Retina (tissue), 1 donor: ENCODE measurements at regions not wholly inside any gene's neighbourhood (a gene's known extent, or its start where the extent isn't known, plus 50 kb on each side); places are given as distances from the start of the nearest gene placed in this dataset.
"Not testable (repeated sequence)": the region's sequence is repeated elsewhere in the genome, so short reads cannot be mapped to it uniquely, and the experiment has no call there.

Source experiments
- DNase-seq: peaks from one replicate; pipeline ENCODE4 v3.0.0-alpha.2; 2016

DNA sequence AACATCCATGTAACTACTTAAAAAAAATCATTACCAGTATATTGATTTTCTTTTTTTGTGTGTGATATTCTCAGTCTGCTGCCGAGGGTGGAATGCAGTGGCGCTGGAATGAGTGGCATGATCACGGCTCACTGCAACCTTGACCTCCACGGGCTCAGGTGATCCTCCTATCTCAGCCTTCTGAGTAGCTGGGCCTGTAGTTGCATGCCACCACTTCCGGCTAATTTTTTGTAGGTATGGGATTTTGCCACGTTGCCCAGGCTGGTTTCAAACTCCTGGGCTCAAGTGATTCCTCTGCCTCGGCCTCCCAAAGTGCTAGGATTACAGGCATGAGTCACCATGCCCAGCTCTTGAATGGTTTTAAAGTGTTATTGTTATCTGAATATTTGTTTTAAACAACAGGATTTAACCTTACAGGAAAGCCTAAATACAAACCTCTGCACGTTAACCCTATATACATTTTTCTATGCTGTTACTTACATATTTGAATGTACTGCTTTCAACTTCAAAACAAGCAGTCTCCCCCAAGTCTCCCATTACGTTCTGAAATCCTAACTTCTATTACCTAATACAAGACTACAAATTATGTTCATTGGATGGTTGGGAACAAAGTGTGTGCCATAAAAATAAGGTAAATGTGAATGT lies 61.7 kb downstream of the KPNA2 start:
- no peak for DNase-seq

- not testable (repeated sequence) for DNase-seq
Observed at GRCh38 chr17:68099341-68099753, 63.8 kb downstream of the KPNA2 start.

DNA sequence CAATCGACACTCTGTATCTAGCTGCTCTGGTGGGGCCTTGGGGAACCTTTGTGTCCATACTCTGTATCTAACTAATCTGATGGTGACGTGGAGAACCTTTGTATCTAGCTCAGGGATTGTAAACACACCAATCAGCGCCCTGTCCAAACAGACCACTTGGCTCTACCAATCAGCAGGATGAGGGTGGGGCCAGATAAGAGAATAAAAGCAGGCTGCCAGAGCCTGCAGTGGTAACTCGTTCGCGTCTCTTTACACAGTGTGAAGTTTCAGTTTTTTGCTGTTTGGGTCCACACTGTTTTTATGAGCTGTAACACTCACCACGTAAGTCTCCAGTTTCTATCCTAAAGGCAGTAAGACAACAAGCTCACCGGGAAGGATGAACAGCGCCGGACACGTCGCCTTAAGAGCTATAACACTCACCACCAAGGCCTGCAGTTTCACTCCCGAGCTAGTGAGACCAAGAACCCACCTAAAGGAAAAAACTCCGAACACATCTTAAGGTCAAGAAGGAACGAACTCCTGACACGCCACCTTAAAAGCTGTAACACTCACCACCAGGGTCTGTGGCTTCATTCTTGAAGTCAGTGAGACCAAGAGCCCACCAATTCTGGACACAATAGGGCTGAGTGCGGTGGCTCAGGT lies 64.6 kb downstream of the KPNA2 start:
- DNase-seq, result no peak

- DNase-seq, result peak; percentile 89
Observed at GRCh38 chr17:68101075-68101986, 65.8 kb downstream of the KPNA2 start.

- no peak for DNase-seq
Observed at GRCh38 chr17:68101987-68102314, 66.4 kb downstream of the KPNA2 start.

DNA sequence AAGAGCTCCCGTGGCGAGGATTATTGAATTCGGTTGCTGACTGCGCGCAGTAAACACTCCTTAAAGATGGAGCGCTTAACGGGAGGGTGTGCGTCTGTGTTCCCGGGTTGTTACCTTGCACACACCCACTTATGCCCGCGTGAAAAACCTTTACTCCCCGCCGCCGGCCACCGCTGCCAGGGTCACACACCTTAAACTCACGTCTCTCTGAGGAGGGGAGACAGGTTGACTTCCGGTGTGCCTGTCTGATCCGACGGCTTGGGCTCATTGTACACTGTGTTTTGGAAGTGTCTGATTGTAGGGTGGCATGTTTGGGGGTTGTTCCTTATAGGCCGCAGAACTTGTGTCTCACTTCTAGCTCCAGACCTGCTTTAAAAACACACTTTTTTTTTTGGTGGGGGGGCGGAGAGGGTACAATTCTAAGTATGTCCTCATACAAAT lies 66.8 kb downstream of the KPNA2 start:
- DNase-seq, result peak; percentile 45

DNA sequence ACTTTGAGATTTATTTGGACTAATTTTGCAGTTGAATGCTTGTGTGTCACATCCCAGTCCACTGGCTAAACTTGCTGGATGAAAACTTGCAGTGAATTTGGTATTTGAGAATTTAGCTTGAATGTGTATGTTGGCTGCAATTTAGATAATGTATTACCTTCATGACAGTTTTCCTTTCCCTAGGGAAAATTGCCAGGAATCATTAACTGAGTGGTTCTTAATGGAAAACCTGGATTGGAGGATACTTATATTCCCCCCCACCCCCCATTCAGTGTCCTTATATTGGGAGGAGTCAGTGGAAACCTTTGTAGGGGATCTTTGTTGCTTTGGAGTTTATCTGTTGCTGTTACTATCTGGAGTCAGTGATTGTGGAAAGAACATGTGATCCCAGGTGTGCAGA lies 67.6 kb downstream of the KPNA2 start:
- no peak for DNase-seq

DNA sequence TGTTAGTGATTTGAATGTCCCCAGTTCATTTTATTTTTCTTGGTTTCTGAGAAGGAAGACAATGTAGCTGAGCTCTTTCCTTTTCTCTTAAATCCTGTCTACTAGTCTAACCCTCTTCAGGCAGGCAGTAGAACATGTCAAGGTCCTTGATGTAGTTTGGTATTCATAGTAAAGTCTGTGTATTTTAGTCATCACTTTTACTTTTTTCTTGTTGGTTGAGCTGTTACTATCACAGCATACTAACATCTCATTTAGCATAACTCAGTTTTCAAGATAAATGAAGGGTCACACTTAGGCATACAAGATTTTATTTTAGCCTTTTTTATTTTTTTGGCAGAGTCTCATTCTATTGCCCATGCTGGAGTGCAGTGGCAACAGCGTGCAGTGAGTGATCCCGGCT lies 70.5 kb downstream of the KPNA2 start:
- no peak for DNase-seq

GRCh38 chr17:68107373-68107772 lies 71.8 kb downstream of the KPNA2 start:
- no peak for DNase-seq

GRCh38 chr17:68108313-68109000 lies 72.9 kb downstream of the KPNA2 start:
- DNase-seq, result no peak

DNA sequence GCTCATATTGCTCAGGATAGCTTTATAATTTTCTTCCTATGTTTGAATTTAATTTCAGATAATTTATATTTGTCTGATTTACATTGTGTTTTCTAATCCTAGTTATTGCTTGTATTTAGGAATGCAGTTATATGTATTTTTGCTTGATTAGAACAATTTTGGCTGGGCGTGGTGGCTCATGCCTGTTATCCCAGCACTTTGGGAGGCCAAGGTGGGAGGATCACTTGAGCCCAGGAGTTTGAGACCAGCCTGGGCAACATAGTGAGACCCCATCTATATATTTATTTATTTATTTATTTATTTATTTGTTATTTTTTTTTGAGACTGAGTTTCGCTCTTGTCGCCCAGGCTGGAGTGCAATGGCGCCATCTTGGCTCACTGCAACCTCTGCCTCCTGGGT lies 73.9 kb downstream of the KPNA2 start:
- DNase-seq, result not testable (repeated sequence)

DNA sequence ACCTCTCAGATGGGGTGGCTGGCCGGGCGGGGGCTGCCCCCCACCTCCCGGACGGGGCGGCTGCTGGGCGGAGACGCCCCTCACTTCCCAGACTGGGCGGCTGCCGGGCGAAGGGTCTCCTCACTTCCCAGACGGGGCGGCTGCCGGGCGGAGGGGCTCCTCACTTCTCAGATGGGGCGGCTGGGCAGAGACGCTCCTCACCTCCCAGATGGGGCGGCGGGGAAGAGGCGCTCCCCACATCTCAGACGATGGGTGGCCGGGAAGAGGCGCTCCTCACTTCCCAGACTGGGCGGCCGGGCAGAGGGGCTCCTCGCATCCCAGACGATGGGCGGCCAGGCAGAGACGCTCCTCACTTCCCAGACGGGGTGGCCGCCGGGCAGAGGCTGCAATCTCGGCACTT lies 80.7 kb downstream of the KPNA2 start:
- DNase-seq, result not testable (repeated sequence)

DNA sequence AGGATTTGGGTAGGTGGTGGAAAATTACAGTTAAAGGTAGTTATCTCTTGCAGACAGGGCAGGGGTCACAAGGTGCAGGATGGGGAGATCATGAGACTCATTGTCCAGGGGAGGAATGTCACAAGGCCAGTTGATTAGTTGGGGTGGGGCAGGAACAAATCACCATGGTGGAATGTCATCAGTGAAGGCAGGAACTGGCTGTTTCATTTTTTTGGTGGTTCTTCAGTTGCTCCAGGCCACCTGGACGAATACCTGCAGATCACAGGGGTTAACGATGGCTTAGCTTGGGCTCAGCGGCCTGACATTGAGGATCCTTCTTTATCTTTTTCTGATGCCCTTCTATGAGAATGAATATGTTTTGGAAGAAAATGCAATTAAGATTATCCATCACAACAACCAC lies 87.1 kb downstream of the KPNA2 start:
- DNase-seq, result no peak

- no peak for DNase-seq
Observed at GRCh38 chr17:68125111-68125870, 89.8 kb downstream of the KPNA2 start.

GRCh38 chr17:68127914-68128313 lies 92.4 kb downstream of the KPNA2 start:
- DNase-seq, result no peak

- no peak for DNase-seq
Observed at GRCh38 chr17:68131456-68131855, 95.9 kb downstream of the KPNA2 start.

GRCh38 chr17:68133346-68134045 lies 98.0 kb downstream of the KPNA2 start:
- no peak for DNase-seq

DNA sequence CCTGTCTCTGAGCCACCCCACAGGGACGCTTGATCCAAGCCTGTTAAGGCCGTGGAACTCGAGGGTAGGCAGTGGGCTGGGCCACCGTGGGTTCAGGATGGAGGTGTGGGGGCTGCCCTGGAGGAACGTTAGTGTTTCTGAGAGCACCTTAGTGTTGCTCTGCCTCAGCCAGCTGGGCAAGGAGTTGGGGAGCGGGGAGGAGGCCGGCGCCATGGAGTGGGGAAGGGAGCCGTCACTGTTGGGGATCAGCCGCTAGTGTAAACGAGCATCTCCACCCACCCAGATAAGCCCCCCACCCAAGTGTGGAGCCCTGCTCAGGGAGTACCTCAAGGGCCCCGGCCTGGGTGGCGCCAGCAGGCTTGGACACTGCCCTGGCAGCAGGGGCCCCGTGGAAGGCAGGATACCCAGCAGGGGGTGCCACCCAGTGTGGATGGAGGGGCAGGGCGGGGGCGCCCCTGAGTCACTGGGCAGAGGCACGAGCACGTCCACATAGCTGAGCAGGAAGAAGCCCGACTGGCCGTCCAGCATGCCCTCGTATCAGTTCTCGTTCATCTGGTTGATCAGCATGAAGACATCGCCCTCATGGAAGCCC lies 98.6 kb downstream of the KPNA2 start:
- no peak for DNase-seq

- DNase-seq, result no peak
Observed at GRCh38 chr17:68134731-68135130, 99.2 kb downstream of the KPNA2 start.

- DNase-seq, result no peak
Observed at GRCh38 chr17:68135141-68135887, 99.8 kb downstream of the KPNA2 start.

- no peak for DNase-seq
Observed at GRCh38 chr17:68141050-68141449, 105.5 kb downstream of the KPNA2 start.
